LNCaP clone FGC (cell line): ENCODE measurements at regions not wholly inside any gene's neighbourhood (a gene's known extent, or its start where the extent isn't known, plus 50 kb on each side); places are given as distances from the start of the nearest gene placed in this dataset.
"Not testable (repeated sequence)": the region's sequence is repeated elsewhere in the genome, so short reads cannot be mapped to it uniquely, and the experiment has no call there.

ENCODE experiments used
- DNase-seq: peaks from one replicate; pipeline ENCODE4 v3.0.0-alpha.2; 2011; ENCODE audit warnings: low read depth
- H3K4me3 ChIP-seq: 2 replicates; pipeline ENCODE4 v1.5.1; 2011; ENCODE audit warnings: mild to moderate bottlenecking, low read depth, low read length, control low read depth
- CTCF ChIP-seq: IDR thresholded peaks from 2 replicates; pipeline ENCODE4 v1.5.1; 2012; ENCODE audit warnings: mild to moderate bottlenecking; ENCODE audit not compliant: control insufficient read depth, insufficient read depth; ENCODE audit errors: extremely low read depth

- H3K4me3 ChIP-seq = no peak overlapping the region
- DNase-seq = no peak
- no peak for TF ChIP-seq CTCF
These were observed 67.7 kb upstream of the SPTLC3 start for GRCh38 chr20:12941025-12941424.

GRCh38 chr20:12942123-12942522 lies 66.6 kb upstream of the SPTLC3 start:
- TF ChIP-seq CTCF = no peak
- no peak overlapping the region for H3K4me3 ChIP-seq

GRCh38 chr20:12946789-12947188 lies 62.0 kb upstream of the SPTLC3 start:
- no peak for TF ChIP-seq CTCF
- DNase-seq = peak; percentile 64
- H3K4me3 ChIP-seq = no peak overlapping the region

More at GRCh38 chr20:12942123-12942522, 66.6 kb upstream of the SPTLC3 start:
- no peak for DNase-seq

GRCh38 chr20:12947691-12948090 lies 61.1 kb upstream of the SPTLC3 start:
- H3K4me3 ChIP-seq = no peak overlapping the region
- TF ChIP-seq CTCF = no peak
- no peak for DNase-seq

GRCh38 chr20:12949429-12949980 lies 59.3 kb upstream of the SPTLC3 start:
- TF ChIP-seq CTCF = no peak
- H3K4me3 ChIP-seq = no peak overlapping the region
- DNase-seq = no peak

GRCh38 chr20:12954254-12954653 lies 54.5 kb upstream of the SPTLC3 start:
- DNase-seq, H3K4me3 ChIP-seq: not testable (repeated sequence)

- TF ChIP-seq CTCF = no peak
- no peak overlapping the region for H3K4me3 ChIP-seq
- no peak for DNase-seq
These were observed 53.2 kb upstream of the SPTLC3 start for GRCh38 chr20:12955611-12956010.
